H1 (cell line): ENCODE measurements at regions not wholly inside any gene's neighbourhood (a gene's known extent, or its start where the extent isn't known, plus 50 kb on each side); places are given as distances from the start of the nearest gene placed in this dataset.

Source experiments
- EZH2 ChIP-seq: fragments of 200-600 bp; sonication (generic); IDR thresholded peaks from 2 replicates; pipeline ENCODE4 v1.7.1; 2012; ENCODE audit warnings: low read depth, mild to moderate bottlenecking, moderate library complexity, low read length, inconsistent platforms; ENCODE audit not compliant: severe bottlenecking

DNA sequence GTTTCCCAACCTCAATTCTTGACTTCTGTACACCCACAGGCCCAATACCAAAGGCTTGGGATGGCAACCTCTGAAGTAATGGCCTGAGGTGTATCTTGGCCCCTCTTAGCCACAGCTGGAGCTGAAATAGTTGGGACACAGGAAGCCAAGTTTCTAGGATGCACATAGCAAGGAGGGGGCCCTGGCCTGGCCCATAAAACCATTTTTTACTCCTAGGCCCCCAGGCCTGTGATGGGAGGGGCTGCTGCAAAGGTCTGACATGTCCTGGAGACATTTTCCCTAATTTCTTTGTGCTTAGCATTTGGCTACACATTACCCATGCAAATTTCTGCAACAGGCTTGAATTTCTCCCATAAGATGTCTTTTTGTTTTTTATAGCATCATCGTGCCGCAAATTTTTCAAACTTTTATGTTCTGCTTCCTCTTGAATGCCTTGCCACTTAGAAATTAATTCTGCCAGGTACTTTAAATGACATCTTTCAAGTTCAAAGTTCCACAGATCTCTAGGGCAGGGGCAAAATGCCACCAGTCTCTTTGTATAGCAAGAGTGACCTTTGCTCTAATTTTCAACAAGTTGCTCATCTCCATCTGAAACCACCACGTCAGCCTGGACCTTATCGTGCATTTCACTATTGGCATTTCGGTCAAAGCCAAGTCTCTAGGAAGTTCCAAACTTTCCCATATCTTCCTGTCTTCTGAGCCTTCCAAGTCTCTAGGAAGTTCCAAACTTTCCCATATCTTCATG lies 490.8 kb downstream of the IPMK start (continued):
- no peak for TF ChIP-seq EZH2
- TF ChIP-seq, all 59 proteins: peak for 0
